ENCODE measurements at regions not wholly inside any gene's neighbourhood (a gene's known extent, or its start where the extent isn't known, plus 50 kb on each side); places are given as distances from the start of the nearest gene placed in this dataset.

DNA sequence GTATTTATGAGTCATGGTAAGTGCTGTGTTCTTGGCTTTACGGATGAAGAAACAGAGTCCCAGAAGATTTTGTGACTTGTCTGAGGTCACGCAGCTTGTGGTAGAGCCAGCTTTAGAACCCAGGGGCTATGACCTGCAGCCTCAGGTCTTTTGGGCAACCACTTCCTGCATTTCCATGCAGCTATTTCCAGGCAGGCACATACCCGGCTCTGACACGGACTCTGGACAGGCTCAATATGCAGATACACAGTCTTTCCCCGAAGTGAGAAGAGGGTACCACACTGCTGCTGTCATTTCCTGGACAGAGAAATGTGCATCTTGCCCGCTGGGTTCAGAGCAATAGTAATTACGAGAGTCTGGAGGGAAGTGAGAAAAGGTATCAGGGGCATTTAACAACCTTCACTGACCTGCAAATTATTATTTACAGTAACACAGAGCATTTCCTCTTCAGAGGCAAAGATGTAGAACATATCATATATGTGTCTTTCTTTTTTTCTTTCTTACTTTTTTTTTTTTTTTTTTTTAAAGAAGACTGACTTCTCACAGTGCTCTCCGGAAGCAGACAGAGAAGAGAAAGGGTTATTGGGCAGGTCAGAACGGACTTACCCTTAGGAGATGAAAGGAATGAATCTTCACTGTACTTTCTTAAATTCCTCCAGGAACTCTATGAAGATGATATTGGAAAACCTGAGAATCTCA lies 185.1 kb downstream of the CLIC5 start:
- H3K36me3 ChIP-seq (replicated peaks), result no peaks in the 10 kb centered on the region
- H3K4me1 ChIP-seq, result no peaks in the 10 kb centered on the region
- in situ Hi-C loops (cut with MboI; ENCODE audit: low sequenced_read_pairs), result no loop called here
- H3K27me3 ChIP-seq (ENCODE audit: low read depth), result no peaks in the 10 kb centered on the region
- no peak overlapping the region for H3K4me3 ChIP-seq
- H3K9me3 ChIP-seq, result no peaks in the 10 kb centered on the region
- DNase-seq (ENCODE audit: low spot score in 2 of 2), result no peak

DNA sequence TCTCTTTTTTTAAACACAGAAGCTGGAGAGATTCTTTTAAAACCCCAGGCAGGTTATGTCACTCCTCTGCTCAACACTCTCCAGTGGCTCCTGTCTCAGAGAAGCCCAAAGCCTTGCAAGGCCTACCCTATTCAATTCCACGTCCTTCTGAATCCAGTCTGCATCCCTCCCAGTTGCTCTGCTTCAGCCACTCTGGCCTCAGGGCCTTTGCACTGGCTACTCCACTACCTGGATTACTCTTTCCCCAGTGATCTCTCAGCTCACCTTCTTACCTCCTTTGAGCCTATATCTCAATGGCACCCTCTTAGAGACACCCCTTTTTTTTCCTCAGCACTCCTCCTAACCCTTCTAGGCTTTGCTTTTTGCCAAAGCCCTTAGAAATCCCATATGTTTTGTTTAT lies 185.8 kb downstream of the CLIC5 start:
- H3K9me3 ChIP-seq, result no peaks in the 10 kb centered on the region
- in situ Hi-C loops (cut with MboI; ENCODE audit: low sequenced_read_pairs), result no loop called here
- H3K36me3 ChIP-seq (replicated peaks), result no peaks in the 10 kb centered on the region
- DNase-seq (ENCODE audit: low spot score in 2 of 2), result no peak
- no peaks in the 10 kb centered on the region for H3K4me1 ChIP-seq
- H3K27me3 ChIP-seq (ENCODE audit: low read depth), result no peaks in the 10 kb centered on the region
- H3K4me3 ChIP-seq, result no peak overlapping the region

DNA sequence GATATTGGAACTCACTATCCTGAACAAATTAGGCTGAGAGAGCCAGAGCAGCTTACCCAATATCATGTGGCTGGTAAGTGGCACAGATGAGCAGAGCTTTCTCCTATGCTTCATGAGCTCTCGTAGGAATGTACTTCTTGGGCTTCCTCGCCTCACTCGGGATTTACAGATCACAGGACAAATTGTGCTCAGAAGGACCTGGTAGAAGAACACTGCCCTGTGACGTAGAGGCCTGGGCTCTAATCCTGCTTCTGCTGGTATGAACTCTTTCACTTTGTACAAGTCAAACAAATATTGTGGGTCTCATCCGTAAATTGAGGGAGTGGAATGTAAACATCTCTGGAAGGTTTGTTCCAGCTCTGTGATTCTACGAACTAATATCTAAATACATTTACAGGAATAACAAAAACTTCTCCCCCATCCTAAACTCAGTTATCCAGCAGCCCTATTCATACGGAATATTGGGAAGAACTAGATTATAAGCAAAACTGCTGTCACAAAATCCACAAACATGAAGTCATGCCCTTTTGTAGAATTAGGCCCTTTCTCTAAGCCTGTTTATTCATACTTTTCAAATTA lies 187.6 kb downstream of the CLIC5 start:
- no peaks in the 10 kb centered on the region for H3K4me1 ChIP-seq
- DNase-seq (ENCODE audit: low spot score in 2 of 2), result no peak
- no peaks in the 10 kb centered on the region for H3K9me3 ChIP-seq
- in situ Hi-C loops (cut with MboI; ENCODE audit: low sequenced_read_pairs), result no loop called here
- no peaks in the 10 kb centered on the region for H3K27me3 ChIP-seq (ENCODE audit: low read depth)
- no peak overlapping the region for H3K4me3 ChIP-seq
- H3K36me3 ChIP-seq (replicated peaks), result no peaks in the 10 kb centered on the region

DNA sequence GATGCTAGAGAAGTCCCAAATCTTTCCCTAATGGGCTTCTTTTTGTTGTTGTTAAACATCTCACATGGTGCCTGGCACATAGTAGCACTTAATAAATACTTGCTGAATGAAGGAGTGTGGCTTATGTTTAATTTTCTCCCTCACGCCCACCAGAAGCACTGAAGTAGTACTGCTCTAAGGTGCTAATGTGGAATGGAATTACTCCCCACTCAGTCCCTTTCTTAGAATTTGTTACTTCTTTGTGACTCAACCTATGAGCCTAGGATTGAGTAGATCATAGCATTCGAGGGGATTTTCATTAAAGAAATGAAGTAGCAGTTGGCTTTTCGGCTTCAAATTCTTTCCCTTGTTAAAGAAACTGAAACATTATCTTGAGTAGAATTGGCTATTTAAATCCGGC lies 192.8 kb downstream of the CLIC5 start:
- no peak overlapping the region for H3K4me3 ChIP-seq
- H3K27me3 ChIP-seq (ENCODE audit: low read depth), result no peaks in the 10 kb centered on the region; the same call in 1 of the 2 replicates
- no peaks in the 10 kb centered on the region for H3K4me1 ChIP-seq
- DNase-seq (ENCODE audit: low spot score in 2 of 2), result no peak
- in situ Hi-C loops (cut with MboI; ENCODE audit: low sequenced_read_pairs), result no loop called here
- H3K36me3 ChIP-seq (replicated peaks), result no peaks in the 10 kb centered on the region
- H3K9me3 ChIP-seq, result no peaks in the 10 kb centered on the region

DNA sequence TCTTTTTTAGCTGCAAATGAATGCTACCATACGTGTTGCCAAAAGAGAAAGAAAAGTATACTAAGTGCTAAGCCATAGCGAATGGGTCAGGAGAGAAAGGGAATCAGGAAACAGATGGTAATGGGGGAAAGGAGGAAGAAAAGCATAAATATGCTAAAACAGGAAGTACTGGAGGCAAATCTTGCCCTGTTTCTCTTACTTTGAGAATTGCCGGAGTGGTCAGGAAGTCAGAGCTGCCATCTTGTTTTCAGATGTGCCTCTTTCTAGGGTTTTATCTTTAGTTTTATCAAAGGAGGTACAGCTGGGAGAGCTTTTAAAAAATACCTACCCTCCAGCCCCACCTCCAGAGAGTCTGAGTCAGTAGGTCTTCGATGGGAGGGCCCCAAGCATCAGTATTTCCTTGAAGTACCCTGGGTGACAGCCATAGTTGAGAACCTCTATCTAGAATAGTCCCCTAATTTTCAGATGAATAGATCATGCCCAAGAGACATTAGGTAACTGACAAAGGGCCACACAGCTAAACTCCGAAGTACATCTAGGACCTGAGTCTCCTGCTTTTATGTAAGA lies 193.3 kb downstream of the CLIC5 start:
- H3K4me1 ChIP-seq, result no peaks in the 10 kb centered on the region
- no peaks in the 10 kb centered on the region for H3K36me3 ChIP-seq (replicated peaks)
- H3K9me3 ChIP-seq, result no peaks in the 10 kb centered on the region
- H3K4me3 ChIP-seq, result no peak overlapping the region
- H3K27me3 ChIP-seq (ENCODE audit: low read depth), result no peaks in the 10 kb centered on the region; the same call in 1 of the 2 replicates
- DNase-seq (ENCODE audit: low spot score in 2 of 2), result no peak
- in situ Hi-C loops (cut with MboI; ENCODE audit: low sequenced_read_pairs), result no loop called here

DNA sequence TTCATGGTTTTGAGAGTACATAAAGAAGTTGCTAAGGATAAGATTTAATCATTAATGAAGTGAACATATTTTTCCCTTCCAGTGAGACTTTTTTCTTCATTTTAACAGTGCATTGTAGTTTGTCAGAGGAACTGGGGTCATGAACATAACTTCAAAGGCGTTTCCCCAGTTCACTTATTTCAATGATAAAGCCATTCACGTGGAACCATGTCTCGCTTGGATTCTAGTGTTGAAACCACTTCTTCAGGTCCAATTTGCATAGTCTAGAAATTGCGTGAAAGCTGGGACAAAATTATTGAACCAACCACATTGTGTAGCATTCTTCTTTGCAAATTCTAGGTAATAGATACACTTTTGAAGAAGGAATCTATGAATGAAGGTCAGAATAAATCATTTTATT lies 197.0 kb downstream of the CLIC5 start:
- no peaks in the 10 kb centered on the region for H3K9me3 ChIP-seq
- in situ Hi-C loops (cut with MboI; ENCODE audit: low sequenced_read_pairs), result no loop called here
- no peaks in the 10 kb centered on the region for H3K4me1 ChIP-seq
- H3K36me3 ChIP-seq (replicated peaks), result no peaks in the 10 kb centered on the region
- DNase-seq (ENCODE audit: low spot score in 2 of 2), result no peak
- H3K27me3 ChIP-seq (ENCODE audit: low read depth), result no peaks in the 10 kb centered on the region; the same call in 1 of the 2 replicates
- H3K4me3 ChIP-seq, result no peak overlapping the region

DNA sequence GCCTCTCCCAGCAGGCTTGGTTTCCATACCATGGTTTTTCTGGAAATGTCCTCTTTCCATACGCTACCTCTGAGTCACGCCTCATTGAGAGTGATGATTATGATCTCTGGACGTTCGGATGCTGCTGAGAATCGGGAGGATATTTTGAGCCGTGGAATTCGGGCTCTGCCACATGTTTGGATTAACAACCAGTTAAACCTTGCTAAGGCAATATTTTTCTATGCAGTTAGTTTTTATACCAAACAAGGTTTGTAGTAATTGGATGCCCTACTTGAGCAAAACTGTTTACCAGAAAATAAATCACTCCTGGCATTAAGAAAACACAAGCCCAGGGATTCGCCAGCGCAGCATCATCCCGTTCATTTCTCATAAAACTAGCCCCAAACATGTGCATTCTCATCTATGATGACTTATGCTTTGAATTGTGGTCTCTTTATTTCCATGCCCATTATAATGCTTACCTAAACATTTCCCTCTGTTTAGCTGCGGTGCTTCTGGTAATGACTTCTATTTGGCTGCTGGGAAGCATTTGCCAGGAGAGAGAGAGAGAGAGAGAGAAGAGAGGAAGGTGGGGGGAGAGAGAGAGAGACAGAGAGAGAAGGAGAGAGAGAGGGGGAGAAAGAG lies 198.9 kb downstream of the CLIC5 start:
- Histone ChIP-seq H3K36me3 (replicated peaks) (no peaks in the 10 kb centered on the region), H3K4me3 (no peak overlapping the region), H3K27me3 (ENCODE audit: low read depth) (no peaks in the 10 kb centered on the region; the same call in 1 of the 2 replicates), H3K9me3 (no peaks in the 10 kb centered on the region), H3K4me1 (no peaks in the 10 kb centered on the region)
- in situ Hi-C loops (cut with MboI; ENCODE audit: low sequenced_read_pairs), result no loop called here
- no peak for DNase-seq (ENCODE audit: low spot score in 2 of 2)

DNA sequence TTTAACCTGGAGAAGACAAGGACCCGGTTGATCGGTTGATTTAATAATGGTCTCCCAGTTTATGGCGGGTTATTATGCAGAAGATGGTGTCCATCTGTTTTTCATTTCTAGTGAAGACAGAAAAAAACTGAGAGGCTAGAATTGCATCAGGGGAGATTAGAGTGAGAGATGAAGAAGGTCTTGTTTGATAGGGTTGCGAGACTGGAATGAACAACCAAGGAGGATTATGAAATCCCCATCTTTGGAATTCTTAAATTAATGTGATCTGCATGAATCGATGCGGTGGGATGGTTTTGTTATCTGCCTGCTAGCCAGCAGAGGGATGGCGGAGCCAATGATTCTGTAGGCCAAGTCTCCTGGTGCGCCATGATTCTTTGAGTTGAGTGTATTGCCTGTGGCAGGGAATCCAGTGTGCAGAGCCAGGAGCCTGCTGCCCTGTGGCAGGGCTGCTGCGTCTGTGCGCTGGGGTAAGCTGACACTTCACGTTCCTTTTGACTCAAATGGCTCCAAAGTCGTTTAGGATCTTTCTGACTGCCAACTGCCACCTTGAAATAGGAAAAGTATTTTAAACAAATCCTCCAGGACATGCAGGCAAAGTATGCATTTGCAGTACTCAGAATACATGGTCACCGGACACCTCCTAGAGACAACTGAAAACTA lies 200.1 kb downstream of the CLIC5 start:
- H3K9me3 ChIP-seq, result no peaks in the 10 kb centered on the region
- no peaks in the 10 kb centered on the region for H3K4me1 ChIP-seq
- no peak for DNase-seq (ENCODE audit: low spot score in 2 of 2)
- in situ Hi-C loops (cut with MboI; ENCODE audit: low sequenced_read_pairs), result no loop called here
- H3K4me3 ChIP-seq, result no peak overlapping the region
- H3K36me3 ChIP-seq (replicated peaks), result no peaks in the 10 kb centered on the region
- no peaks in the 10 kb centered on the region; the same call in 1 of the 2 replicates for H3K27me3 ChIP-seq (ENCODE audit: low read depth)

DNA sequence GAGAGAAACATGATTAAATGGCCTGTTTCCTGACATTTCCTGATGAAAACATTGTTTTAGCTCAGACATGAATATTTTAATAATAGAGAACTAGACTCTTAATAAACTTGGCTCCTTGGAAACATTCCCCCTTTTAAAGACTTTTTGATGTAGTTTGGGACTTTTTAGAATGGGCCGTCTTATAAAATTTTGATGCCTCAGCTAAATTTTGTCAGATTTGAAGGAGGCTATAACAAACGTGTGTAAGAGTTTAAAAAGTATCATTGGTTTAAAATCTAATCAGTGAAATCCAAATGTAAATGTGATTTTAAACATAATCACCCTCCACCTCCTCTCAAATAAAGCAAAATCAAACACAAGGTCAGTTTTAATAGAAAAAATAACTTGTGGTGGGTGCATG lies 200.9 kb downstream of the CLIC5 start:
- in situ Hi-C loops (cut with MboI; ENCODE audit: low sequenced_read_pairs), result no loop called here
- Histone ChIP-seq H3K4me1 (no peaks in the 10 kb centered on the region), H3K9me3 (no peaks in the 10 kb centered on the region), H3K27me3 (ENCODE audit: low read depth) (no peaks in the 10 kb centered on the region; the same call in 1 of the 2 replicates), H3K36me3 (replicated peaks) (no peaks in the 10 kb centered on the region), H3K4me3 (no peak overlapping the region)
- no peak for DNase-seq (ENCODE audit: low spot score in 2 of 2)

DNA sequence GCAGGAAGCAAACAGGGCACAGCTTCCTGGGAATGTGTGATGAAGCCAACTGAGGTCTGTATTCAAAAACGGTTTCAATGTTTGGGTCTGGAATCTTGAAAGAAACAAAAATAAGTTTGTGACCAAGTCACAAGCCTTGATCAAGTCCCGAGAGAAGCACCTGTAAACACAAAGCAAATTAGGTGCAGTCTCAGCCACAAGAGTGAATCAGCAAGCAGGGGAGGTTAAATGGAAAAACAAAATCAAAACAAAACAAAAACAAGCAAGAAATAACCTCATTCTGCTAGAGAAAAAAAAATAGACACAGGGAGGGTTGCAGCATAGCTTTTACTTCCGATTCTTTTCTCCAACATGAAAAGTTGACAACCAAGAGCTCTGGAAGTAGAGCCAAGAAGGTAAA lies 201.7 kb downstream of the CLIC5 start:
- Histone ChIP-seq H3K27me3 (ENCODE audit: low read depth) (no peaks in the 10 kb centered on the region; the same call in 1 of the 2 replicates), H3K4me1 (no peaks in the 10 kb centered on the region), H3K36me3 (replicated peaks) (no peaks in the 10 kb centered on the region), H3K4me3 (no peak overlapping the region), H3K9me3 (no peaks in the 10 kb centered on the region)
- no peak for DNase-seq (ENCODE audit: low spot score in 2 of 2)
- in situ Hi-C loops (cut with MboI; ENCODE audit: low sequenced_read_pairs), result no loop called here

DNA sequence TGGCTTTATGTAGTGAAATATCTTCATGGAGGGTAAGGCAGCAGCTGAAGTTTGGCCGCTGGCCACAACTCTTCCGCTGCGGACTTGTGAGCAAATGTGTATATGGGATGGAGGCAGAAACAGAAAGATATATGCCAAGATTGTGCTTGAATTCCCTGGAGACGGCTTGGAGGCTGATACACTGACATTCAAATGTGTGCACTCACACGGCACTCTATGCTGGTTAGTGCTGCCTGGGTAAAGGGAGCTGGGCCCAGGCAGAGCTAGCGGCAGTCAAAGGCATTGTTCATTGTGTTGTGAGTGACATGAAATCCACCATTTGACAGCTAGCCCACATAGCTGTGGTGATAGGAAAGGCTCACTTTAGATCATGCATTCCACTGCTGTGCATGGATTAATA lies 202.7 kb downstream of the CLIC5 start:
- in situ Hi-C loops (cut with MboI; ENCODE audit: low sequenced_read_pairs), result no loop called here

DNA sequence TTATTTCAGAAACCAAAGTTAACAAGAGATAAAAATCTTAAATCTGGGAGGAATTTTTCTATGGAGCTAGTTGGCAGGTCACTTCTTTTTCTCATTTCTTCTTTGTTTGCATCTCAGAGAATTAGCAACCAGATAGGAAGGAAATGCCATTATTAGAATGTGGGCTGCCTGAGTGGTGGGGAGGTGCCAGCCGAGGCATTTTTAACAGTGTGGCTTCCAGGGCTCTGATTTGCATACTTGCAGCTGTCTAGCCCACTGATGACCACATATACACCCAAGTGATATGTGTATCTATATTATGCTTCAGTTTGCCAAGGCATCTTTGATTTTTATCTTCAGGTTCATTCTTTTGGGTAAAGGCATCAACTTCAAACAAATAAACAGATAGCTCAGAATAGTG lies 206.7 kb downstream of the CLIC5 start:
- no peak overlapping the region for H3K4me3 ChIP-seq
- no peaks in the 10 kb centered on the region for H3K27me3 ChIP-seq (ENCODE audit: low read depth)
- no peaks in the 10 kb centered on the region for H3K36me3 ChIP-seq (replicated peaks)
- no peak for DNase-seq (ENCODE audit: low spot score in 2 of 2)
- H3K4me1 ChIP-seq, result no peaks in the 10 kb centered on the region
- H3K9me3 ChIP-seq, result 0 out of 2 replicates have a peak, but pooled peaks cover 2% of the 10 kb centered on the region
- in situ Hi-C loops (cut with MboI; ENCODE audit: low sequenced_read_pairs), result no loop called here

More for the DNA sequence above, 202.7 kb downstream of the CLIC5 start:
- Histone ChIP-seq H3K9me3 (no peaks in the 10 kb centered on the region), H3K27me3 (ENCODE audit: low read depth) (no peaks in the 10 kb centered on the region), H3K36me3 (replicated peaks) (no peaks in the 10 kb centered on the region), H3K4me3 (no peak overlapping the region), H3K4me1 (no peaks in the 10 kb centered on the region)
- DNase-seq (ENCODE audit: low spot score in 2 of 2), result no peak

DNA sequence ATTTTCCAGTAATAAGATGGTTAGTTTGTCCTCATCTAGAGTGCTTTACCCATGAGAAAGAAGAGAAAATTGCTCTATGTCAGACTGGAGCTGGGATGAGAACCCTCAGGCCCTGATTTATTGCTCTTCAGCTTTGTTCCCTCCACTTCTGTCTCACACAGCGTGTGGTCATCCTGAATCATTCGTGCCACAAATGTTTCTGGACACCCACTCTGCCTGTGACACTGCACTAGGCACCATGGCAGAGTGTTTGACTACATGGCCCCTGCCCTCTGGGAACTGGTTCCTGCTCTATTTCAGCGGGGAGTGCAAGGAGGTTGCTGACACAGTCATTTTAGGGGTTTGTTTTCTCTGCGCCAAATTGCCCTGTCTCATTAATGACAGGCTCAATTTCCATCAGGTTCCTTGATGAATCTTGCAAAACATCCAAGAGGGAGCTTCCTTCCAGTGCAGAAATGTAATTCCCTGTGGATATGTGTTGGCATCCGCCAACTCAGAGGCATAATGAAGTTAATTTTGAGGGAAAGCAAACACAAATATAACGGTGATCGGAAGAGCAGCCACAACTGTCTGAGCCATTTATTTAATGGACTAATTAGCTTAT lies 207.5 kb downstream of the CLIC5 start:
- Histone ChIP-seq H3K9me3 (0 out of 2 replicates have a peak, but pooled peaks cover 2% of the 10 kb centered on the region), H3K4me3 (no peak overlapping the region), H3K27me3 (ENCODE audit: low read depth) (no peaks in the 10 kb centered on the region), H3K36me3 (replicated peaks) (no peaks in the 10 kb centered on the region), H3K4me1 (no peaks in the 10 kb centered on the region)
- DNase-seq (ENCODE audit: low spot score in 2 of 2), result no peak
- in situ Hi-C loops (cut with MboI; ENCODE audit: low sequenced_read_pairs), result no loop called here
